ENCODE measurements at regions not wholly inside any gene's neighbourhood (a gene's known extent, or its start where the extent isn't known, plus 50 kb on each side); places are given as distances from the start of the nearest gene placed in this dataset.

DNA sequence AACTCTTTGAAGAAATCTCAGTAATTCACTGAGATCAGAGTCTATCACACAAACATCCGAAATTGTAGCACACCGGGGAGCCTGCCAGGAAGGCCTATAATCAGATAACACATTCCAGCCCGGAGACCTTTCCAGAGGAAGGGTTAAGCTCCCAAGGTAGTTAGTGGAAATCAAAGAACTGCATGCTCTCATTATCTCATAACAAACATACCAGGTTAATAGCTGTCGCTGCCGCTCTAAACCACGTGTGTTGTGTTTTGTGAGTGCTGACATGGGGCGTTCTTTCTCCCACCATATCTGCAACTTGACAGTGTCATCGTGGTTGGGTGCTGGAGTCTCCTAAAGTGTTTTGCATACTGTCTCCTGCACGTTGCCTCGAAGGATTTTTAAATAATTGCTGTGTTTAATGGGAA lies 120.7 kb upstream of the CARD11 start:
- H3K4me1 ChIP-seq = no peaks in the 10 kb centered on the region
- TF ChIP-seq POLR2AphosphoS5 (IDR thresholded peaks at IDR 0.05) (no peak), EP300 (IDR thresholded peaks at IDR 0.05) (no peak), POLR2A (IDR thresholded peaks at IDR 0.05) (no peak)
- TF ChIP-seq, protein P1, sequence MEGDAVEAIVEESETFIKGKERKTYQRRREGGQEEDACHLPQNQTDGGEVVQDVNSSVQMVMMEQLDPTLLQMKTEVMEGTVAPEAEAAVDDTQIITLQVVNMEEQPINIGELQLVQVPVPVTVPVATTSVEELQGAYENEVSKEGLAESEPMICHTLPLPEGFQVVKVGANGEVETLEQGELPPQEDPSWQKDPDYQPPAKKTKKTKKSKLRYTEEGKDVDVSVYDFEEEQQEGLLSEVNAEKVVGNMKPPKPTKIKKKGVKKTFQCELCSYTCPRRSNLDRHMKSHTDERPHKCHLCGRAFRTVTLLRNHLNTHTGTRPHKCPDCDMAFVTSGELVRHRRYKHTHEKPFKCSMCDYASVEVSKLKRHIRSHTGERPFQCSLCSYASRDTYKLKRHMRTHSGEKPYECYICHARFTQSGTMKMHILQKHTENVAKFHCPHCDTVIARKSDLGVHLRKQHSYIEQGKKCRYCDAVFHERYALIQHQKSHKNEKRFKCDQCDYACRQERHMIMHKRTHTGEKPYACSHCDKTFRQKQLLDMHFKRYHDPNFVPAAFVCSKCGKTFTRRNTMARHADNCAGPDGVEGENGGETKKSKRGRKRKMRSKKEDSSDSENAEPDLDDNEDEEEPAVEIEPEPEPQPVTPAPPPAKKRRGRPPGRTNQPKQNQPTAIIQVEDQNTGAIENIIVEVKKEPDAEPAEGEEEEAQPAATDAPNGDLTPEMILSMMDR (IDR thresholded peaks at IDR 0.05) = no peak
- 16 to 55% methylated on average over 10 of the region's 10 CpGs for WGBS, 2 donors
- no peaks in the 10 kb centered on the region for H3K36me3 ChIP-seq
- H3K4me3 ChIP-seq = no peak overlapping the region
- no peak for DNase-seq
- H3K27me3 ChIP-seq = peaks cover 0 to 9% (median 0%) of the 10 kb centered on the region in 3 donors
- H3K27ac ChIP-seq = no peak overlapping the region
- intact Hi-C loops (cut with DNase I) = no loop called here
- H3K9me3 ChIP-seq = no peaks in the 10 kb centered on the region

DNA sequence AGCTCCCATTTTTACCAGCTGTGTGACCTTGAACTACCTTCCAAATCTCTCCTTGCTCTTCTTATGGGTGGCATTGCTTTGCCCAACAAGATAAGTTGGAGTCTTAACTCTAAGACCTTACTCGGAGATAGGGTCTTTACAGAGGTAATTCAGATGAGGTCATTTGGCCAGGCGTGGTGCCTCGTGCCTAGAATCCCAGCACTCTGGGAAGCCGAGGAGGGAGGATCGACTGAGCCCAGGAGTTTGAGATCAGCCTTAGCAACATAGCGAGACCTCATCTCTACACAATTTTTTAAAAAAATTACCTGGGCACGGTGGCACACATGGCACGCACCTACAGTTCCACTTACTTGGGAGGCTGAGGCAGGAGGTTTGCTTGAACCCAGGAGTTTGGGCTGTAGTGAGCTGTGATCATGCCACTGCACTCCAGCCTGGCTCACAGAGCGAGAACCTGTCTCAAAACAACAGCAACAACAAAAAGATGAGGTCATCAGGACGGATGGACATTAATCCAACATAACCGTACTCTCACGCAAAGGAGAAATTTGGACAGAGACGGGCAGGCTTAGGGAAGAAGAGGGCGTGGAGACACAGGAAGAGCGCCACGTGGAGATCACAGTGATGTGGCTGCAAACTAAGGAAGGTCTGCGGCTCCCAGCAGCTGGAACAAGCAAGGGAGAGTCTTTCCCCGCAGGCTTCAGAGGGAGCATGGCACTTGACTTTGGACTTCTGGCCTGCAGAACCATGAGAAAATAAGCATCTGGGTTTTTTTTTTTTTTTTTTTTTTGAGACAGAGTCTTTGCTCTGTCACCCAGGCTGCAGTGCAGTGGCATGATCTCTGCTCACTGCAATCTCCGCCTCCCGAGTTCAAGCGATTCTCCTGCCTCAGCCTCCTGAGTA lies 122.3 kb upstream of the CARD11 start:
- H3K9me3 ChIP-seq = no peaks in the 10 kb centered on the region
- no peak for DNase-seq
- 77 to 88% methylated on average over 21 of the region's 21 CpGs for WGBS, 2 donors
- H3K36me3 ChIP-seq = no peaks in the 10 kb centered on the region
- H3K4me3 ChIP-seq = no peak overlapping the region
- H3K27ac ChIP-seq = no peak overlapping the region
- peaks cover 0 to 9% (median 0%) of the 10 kb centered on the region in 3 donors for H3K27me3 ChIP-seq
- intact Hi-C loops (cut with DNase I) = no loop called here
- TF ChIP-seq, protein P1 (IDR thresholded peaks at IDR 0.05) = no peak
- no peak for TF ChIP-seq POLR2AphosphoS5 (IDR thresholded peaks at IDR 0.05)
- TF ChIP-seq POLR2A (IDR thresholded peaks at IDR 0.05) = no peak
- no peak for TF ChIP-seq EP300 (IDR thresholded peaks at IDR 0.05)
- H3K4me1 ChIP-seq = no peaks in the 10 kb centered on the region

DNA sequence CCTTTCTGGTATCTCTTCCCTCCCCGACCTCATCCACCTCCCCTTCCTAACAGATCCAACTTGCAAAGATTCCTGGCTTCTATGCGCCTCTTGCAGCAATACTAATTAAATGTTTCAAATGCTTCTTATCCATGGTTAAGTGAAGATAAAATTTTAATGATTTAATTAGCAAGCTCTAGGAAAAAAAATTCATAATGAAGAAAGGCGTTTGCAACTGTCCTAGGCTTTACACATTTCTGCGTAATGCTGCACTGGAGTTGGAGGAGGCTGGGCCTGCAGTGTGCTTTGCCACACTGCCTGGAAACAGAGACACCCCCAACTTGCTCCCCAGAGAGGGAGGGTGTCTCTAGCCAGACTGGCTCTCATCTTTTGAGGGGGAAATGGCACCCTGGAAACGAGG lies 123.9 kb upstream of the CARD11 start:
- Histone ChIP-seq H3K27me3 (peaks cover 0 to 9% (median 0%) of the 10 kb centered on the region in 3 donors), H3K27ac (no peak overlapping the region), H3K4me1 (no peaks in the 10 kb centered on the region), H3K9me3 (peaks cover 0 to 2% (median 0%) of the 10 kb centered on the region in 4 donors), H3K4me3 (no peak overlapping the region), H3K36me3 (no peaks in the 10 kb centered on the region)
- TF ChIP-seq EP300 (IDR thresholded peaks at IDR 0.05) (no peak), POLR2A (IDR thresholded peaks at IDR 0.05) (no peak), POLR2AphosphoS5 (IDR thresholded peaks at IDR 0.05) (no peak)
- TF ChIP-seq, protein P1 (IDR thresholded peaks at IDR 0.05) = no peak
- 61 to 78% methylated on average over 5 of the region's 5 CpGs for WGBS, 2 donors
- intact Hi-C loops (cut with DNase I) = no loop called here
- no peak for DNase-seq

DNA sequence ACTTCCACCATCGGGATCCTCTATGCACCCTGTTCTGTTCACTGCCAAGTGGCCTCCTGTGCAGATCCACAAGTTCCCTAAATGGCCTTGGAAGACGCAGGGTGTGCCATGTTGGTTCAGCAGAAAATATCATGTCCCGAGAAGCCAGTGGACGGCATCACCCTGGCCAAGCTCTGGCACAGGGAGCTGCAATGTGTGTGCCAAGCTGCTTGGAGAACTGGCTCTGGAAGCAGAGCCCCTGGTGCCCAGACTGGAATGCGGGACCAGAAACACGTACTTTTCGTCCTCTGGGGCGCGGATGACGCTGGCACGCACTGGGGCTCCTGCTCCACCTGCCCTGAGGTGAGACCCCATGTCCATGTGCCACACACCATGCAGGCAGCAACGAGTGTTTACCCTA lies 124.7 kb upstream of the CARD11 start:
- Histone ChIP-seq H3K27me3 (peaks cover 0 to 9% (median 0%) of the 10 kb centered on the region in 3 donors), H3K9me3 (peaks cover 0 to 2% (median 0%) of the 10 kb centered on the region in 4 donors), H3K27ac (no peak overlapping the region), H3K36me3 (no peaks in the 10 kb centered on the region), H3K4me3 (no peak overlapping the region), H3K4me1 (no peaks in the 10 kb centered on the region)
- intact Hi-C loops (cut with DNase I) = no loop called here
- no peak for TF ChIP-seq POLR2AphosphoS5 (IDR thresholded peaks at IDR 0.05)
- TF ChIP-seq, protein P1 (IDR thresholded peaks at IDR 0.05) = no peak
- no peak for TF ChIP-seq POLR2A (IDR thresholded peaks at IDR 0.05)
- TF ChIP-seq EP300 (IDR thresholded peaks at IDR 0.05) = no peak
- DNase-seq = no peak
- WGBS, 2 donors = 81 to 89% methylated on average over 12 of the region's 12 CpGs
